Lower lobe of right lung (tissue), 2 donors: ENCODE measurements at regions not wholly inside any gene's neighbourhood (a gene's known extent, or its start where the extent isn't known, plus 50 kb on each side); places are given as distances from the start of the nearest gene placed in this dataset.

Experiments
- ATAC-seq, 2 donors: fragments of 200-7000 bp; cut with Tn5 transposase; one replicate each; pipeline ENCODE4 v1.9.1; 2020 to 2022; ENCODE audit warnings: mild to moderate bottlenecking in 2 of 2, moderate library complexity in 2 of 2
- DNase-seq: peaks from one replicate; pipeline ENCODE4 v3.0.0-alpha.2; 2020
- H3K27ac ChIP-seq: fragments of 200-600 bp; one replicate; pipeline ENCODE4 v1.8.0; 2022
- H3K27me3 ChIP-seq: fragments of 200-600 bp; one replicate; pipeline ENCODE4 v1.8.0; 2022; ENCODE audit warnings: low read depth
- H3K36me3 ChIP-seq: fragments of 200-600 bp; one replicate; pipeline ENCODE4 v1.8.0; 2022; ENCODE audit warnings: mild to moderate bottlenecking
- H3K4me1 ChIP-seq: fragments of 200-600 bp; one replicate; pipeline ENCODE4 v1.8.0; 2022
- H3K4me3 ChIP-seq: fragments of 200-600 bp; one replicate; pipeline ENCODE4 v1.8.0; 2022; ENCODE audit warnings: mild to moderate bottlenecking
- H3K9me3 ChIP-seq: fragments of 200-600 bp; one replicate; pipeline ENCODE4 v1.8.0; 2022
- CTCF ChIP-seq: fragments of 200-600 bp; IDR thresholded peaks from one replicate; pipeline ENCODE4 v1.8.0; 2022; ENCODE audit warnings: antibody characterized with exemption, mild to moderate bottlenecking
- intact Hi-C: fragments of 100-400 bp; cut with DNase I; formaldehyde crosslinking; loops from one replicate; pipeline ENCODE4 v1.11.0; 2022
- donor health status: DM: no; HTN: yes; CAD: no; lungs with severe emphysema.

- DNase-seq (no peak), ATAC-seq (no peak)
- TF ChIP-seq CTCF: no peak
- Histone ChIP-seq H3K36me3 (no peaks in the 10 kb centered on the region), H3K4me3 (no peak overlapping the region), H3K27ac (no peak overlapping the region), H3K9me3 (no peaks in the 10 kb centered on the region), H3K27me3 (no peaks in the 10 kb centered on the region), H3K4me1 (no peaks in the 10 kb centered on the region)
- intact Hi-C loops: no loop called here
Measured at GRCh38 chr2:107263628-107264027, 377.7 kb upstream of the ST6GAL2 start.

GRCh38 chr2:107264184-107264583, 378.2 kb upstream of the ST6GAL2 start:
- TF ChIP-seq CTCF: no peak
- no peak for DNase-seq
- Histone ChIP-seq H3K9me3 (no peaks in the 10 kb centered on the region), H3K4me3 (no peak overlapping the region), H3K36me3 (no peaks in the 10 kb centered on the region), H3K4me1 (no peaks in the 10 kb centered on the region), H3K27me3 (no peaks in the 10 kb centered on the region), H3K27ac (no peak overlapping the region)
- no peak for ATAC-seq
- intact Hi-C loops: no loop called here

GRCh38 chr2:107266555-107266954, 380.6 kb upstream of the ST6GAL2 start:
- H3K4me3 ChIP-seq: no peak overlapping the region
- no peak overlapping the region for H3K27ac ChIP-seq
- no peak for DNase-seq
- no peaks in the 10 kb centered on the region for H3K9me3 ChIP-seq
- H3K27me3 ChIP-seq: no peaks in the 10 kb centered on the region
- no peaks in the 10 kb centered on the region for H3K36me3 ChIP-seq
- intact Hi-C loops: no loop called here
- H3K4me1 ChIP-seq: no peaks in the 10 kb centered on the region
- ATAC-seq: no peak
- no peak for TF ChIP-seq CTCF

- no peak for DNase-seq
- no peaks in the 10 kb centered on the region for H3K27me3 ChIP-seq
- intact Hi-C loops: no loop called here
Measured at GRCh38 chr2:107267086-107267485, 381.1 kb upstream of the ST6GAL2 start.

GRCh38 chr2:107276034-107276433, 390.1 kb upstream of the ST6GAL2 start:
- TF ChIP-seq CTCF: no peak
- intact Hi-C loops: no loop called here

More at GRCh38 chr2:107267086-107267485, 381.1 kb upstream of the ST6GAL2 start:
- no peak for TF ChIP-seq CTCF
- H3K36me3 ChIP-seq: no peaks in the 10 kb centered on the region
- no peaks in the 10 kb centered on the region for H3K9me3 ChIP-seq
- H3K27ac ChIP-seq: no peak overlapping the region
- no peak overlapping the region for H3K4me3 ChIP-seq
- H3K4me1 ChIP-seq: no peaks in the 10 kb centered on the region
- ATAC-seq: no peak

GRCh38 chr2:107278672-107279071, 392.7 kb upstream of the ST6GAL2 start:
- Histone ChIP-seq H3K27me3 (no peaks in the 10 kb centered on the region), H3K9me3 (no peaks in the 10 kb centered on the region), H3K4me1 (no peaks in the 10 kb centered on the region), H3K27ac (no peak overlapping the region), H3K4me3 (no peak overlapping the region), H3K36me3 (no peaks in the 10 kb centered on the region)
- ATAC-seq (no peak), DNase-seq (no peak)
- intact Hi-C loops: no loop called here
- no peak for TF ChIP-seq CTCF

More at GRCh38 chr2:107276034-107276433, 390.1 kb upstream of the ST6GAL2 start:
- ATAC-seq (no peak), DNase-seq (no peak)
- H3K27me3 ChIP-seq: no peaks in the 10 kb centered on the region
- H3K4me1 ChIP-seq: no peaks in the 10 kb centered on the region
- H3K9me3 ChIP-seq: no peaks in the 10 kb centered on the region
- no peaks in the 10 kb centered on the region for H3K36me3 ChIP-seq
- H3K27ac ChIP-seq: no peak overlapping the region
- H3K4me3 ChIP-seq: no peak overlapping the region
